ENCODE measurements at regions not wholly inside any gene's neighbourhood (a gene's known extent, or its start where the extent isn't known, plus 50 kb on each side); places are given as distances from the start of the nearest gene placed in this dataset.
"Not testable (repeated sequence)": the region's sequence is repeated elsewhere in the genome, so short reads cannot be mapped to it uniquely, and the experiment has no call there.

- no peak for DNase-seq (ENCODE audit: low spot score)
These were observed 613.5 kb upstream of the CCDC179 start for GRCh38 chr11:23473782-23474181.

GRCh38 chr11:23480736-23481135 lies 620.5 kb upstream of the CCDC179 start:
- DNase-seq (ENCODE audit: low spot score) = no peak

GRCh38 chr11:23484146-23484545 lies 623.9 kb upstream of the CCDC179 start:
- DNase-seq (ENCODE audit: low spot score) = not testable (repeated sequence)

- not testable (repeated sequence) for DNase-seq (ENCODE audit: low spot score)
These were observed 624.3 kb upstream of the CCDC179 start for GRCh38 chr11:23484618-23485017.

- DNase-seq (ENCODE audit: low spot score) = no peak
These were observed 630.4 kb upstream of the CCDC179 start for GRCh38 chr11:23490557-23491235.

- no peak for DNase-seq (ENCODE audit: low spot score)
These were observed 634.7 kb upstream of the CCDC179 start for GRCh38 chr11:23494981-23495380.

- DNase-seq (ENCODE audit: low spot score) = no peak
These were observed 636.1 kb upstream of the CCDC179 start for GRCh38 chr11:23496340-23496739.

GRCh38 chr11:23497040-23497439 lies 636.8 kb upstream of the CCDC179 start:
- no peak for DNase-seq (ENCODE audit: low spot score)

- DNase-seq (ENCODE audit: low spot score) = no peak
These were observed 642.1 kb upstream of the CCDC179 start for GRCh38 chr11:23502389-23502788.

GRCh38 chr11:23502826-23503225 lies 642.6 kb upstream of the CCDC179 start:
- DNase-seq (ENCODE audit: low spot score) = no peak

- no peak for DNase-seq (ENCODE audit: low spot score)
These were observed 648.7 kb upstream of the CCDC179 start for GRCh38 chr11:23509023-23509422.

GRCh38 chr11:23509821-23510220 lies 649.5 kb upstream of the CCDC179 start:
- DNase-seq (ENCODE audit: low spot score) = no peak

GRCh38 chr11:23519194-23519593 lies 658.9 kb upstream of the CCDC179 start:
- DNase-seq (ENCODE audit: low spot score) = no peak

- no peak for DNase-seq (ENCODE audit: low spot score)
These were observed 660.1 kb upstream of the CCDC179 start for GRCh38 chr11:23520226-23520960.

- no peak for DNase-seq (ENCODE audit: low spot score)
These were observed 676.6 kb upstream of the CCDC179 start for GRCh38 chr11:23536907-23537306.

GRCh38 chr11:23539556-23539955 lies 679.3 kb upstream of the CCDC179 start:
- no peak for DNase-seq (ENCODE audit: low spot score)

- DNase-seq (ENCODE audit: low spot score) = peak; percentile 29
These were observed 679.9 kb upstream of the CCDC179 start for GRCh38 chr11:23540101-23540561.

GRCh38 chr11:23542189-23542588 lies 681.9 kb upstream of the CCDC179 start:
- DNase-seq (ENCODE audit: low spot score) = no peak

- DNase-seq (ENCODE audit: low spot score) = no peak
These were observed 682.5 kb upstream of the CCDC179 start for GRCh38 chr11:23542816-23543215.

- DNase-seq (ENCODE audit: low spot score) = no peak
These were observed 683.5 kb upstream of the CCDC179 start for GRCh38 chr11:23543651-23544222.

- no peak for DNase-seq (ENCODE audit: low spot score)
These were observed 691.4 kb upstream of the CCDC179 start for GRCh38 chr11:23551706-23552105.

- DNase-seq (ENCODE audit: low spot score) = no peak
These were observed 693.7 kb upstream of the CCDC179 start for GRCh38 chr11:23554002-23554401.

GRCh38 chr11:23555085-23555484 lies 694.8 kb upstream of the CCDC179 start:
- no peak for DNase-seq (ENCODE audit: low spot score)

All from Ammon's horn (tissue), 1 donor.